ENCODE measurements at regions not wholly inside any gene's neighbourhood (a gene's known extent, or its start where the extent isn't known, plus 50 kb on each side); places are given as distances from the start of the nearest gene placed in this dataset.
"Not testable (repeated sequence)": the region's sequence is repeated elsewhere in the genome, so short reads cannot be mapped to it uniquely, and the experiment has no call there.

- not testable (repeated sequence) for DNase-seq (ENCODE audit: low spot score)
These were observed 53.4 kb downstream of the AHSP start for GRCh38 chr16:31581065-31581464.

GRCh38 chr16:31601737-31602384, 74.2 kb downstream of the AHSP start:
- DNase-seq (ENCODE audit: low spot score), result not testable (repeated sequence)

- DNase-seq (ENCODE audit: low spot score), result no peak
These were observed 90.4 kb downstream of the AHSP start for GRCh38 chr16:31618130-31618529.

GRCh38 chr16:31636433-31636832, 108.7 kb downstream of the AHSP start:
- DNase-seq (ENCODE audit: low spot score), result no peak

- DNase-seq (ENCODE audit: low spot score), result no peak
These were observed 113.6 kb downstream of the AHSP start for GRCh38 chr16:31641279-31641678.

- DNase-seq (ENCODE audit: low spot score), result not testable (repeated sequence)
These were observed 128.0 kb downstream of the AHSP start for GRCh38 chr16:31655674-31656073.

GRCh38 chr16:31664683-31665482, 137.2 kb downstream of the AHSP start:
- no peak for DNase-seq (ENCODE audit: low spot score)

GRCh38 chr16:31674686-31675085, 147.0 kb downstream of the AHSP start:
- no peak for DNase-seq (ENCODE audit: low spot score)

- DNase-seq (ENCODE audit: low spot score), result no peak
These were observed 149.0 kb downstream of the AHSP start for GRCh38 chr16:31676731-31677130.

GRCh38 chr16:31678649-31679325, 151.1 kb downstream of the AHSP start:
- no peak for DNase-seq (ENCODE audit: low spot score)

GRCh38 chr16:31689331-31689730, 161.6 kb downstream of the AHSP start:
- DNase-seq (ENCODE audit: low spot score), result not testable (repeated sequence)

GRCh38 chr16:31692338-31692737, 164.6 kb downstream of the AHSP start:
- DNase-seq (ENCODE audit: low spot score), result not testable (repeated sequence)

GRCh38 chr16:31693733-31694132, 166.0 kb downstream of the AHSP start:
- DNase-seq (ENCODE audit: low spot score), result no peak

GRCh38 chr16:31694461-31694860, 166.8 kb downstream of the AHSP start:
- no peak for DNase-seq (ENCODE audit: low spot score)

- peak; percentile 40 for DNase-seq (ENCODE audit: low spot score)
These were observed 168.0 kb downstream of the AHSP start for GRCh38 chr16:31695667-31696066.

GRCh38 chr16:31696968-31697743, 169.5 kb downstream of the AHSP start:
- no peak for DNase-seq (ENCODE audit: low spot score)

GRCh38 chr16:31697744-31698125, 170.0 kb downstream of the AHSP start:
- no peak for DNase-seq (ENCODE audit: low spot score)

- no peak for DNase-seq (ENCODE audit: low spot score)
These were observed 171.2 kb downstream of the AHSP start for GRCh38 chr16:31698901-31699300.

GRCh38 chr16:31699601-31700000, 171.9 kb downstream of the AHSP start:
- no peak for DNase-seq (ENCODE audit: low spot score)

GRCh38 chr16:31700200-31700529, 172.5 kb downstream of the AHSP start:
- DNase-seq (ENCODE audit: low spot score), result peak; percentile 93

- DNase-seq (ENCODE audit: low spot score), result no peak
These were observed 172.8 kb upstream of the ZNF267 start for GRCh38 chr16:31700530-31701388.
